ENCODE measurements at regions not wholly inside any gene's neighbourhood (a gene's known extent, or its start where the extent isn't known, plus 50 kb on each side); places are given as distances from the start of the nearest gene placed in this dataset.

GRCh38 chr10:55500931-55501559 is 700.0 kb upstream of the PCDH15 start:
- TF ChIP-seq CTCF (IDR thresholded peaks at IDR 0.05), result peak in 1 of 4 experiments; percentile 17
- TF ChIP-seq POLR2A (IDR thresholded peaks at IDR 0.05), result no peak

Data from uterus (tissue), 2 donors.